Hepatocyte (in vitro differentiated cells): ENCODE measurements at regions not wholly inside any gene's neighbourhood (a gene's known extent, or its start where the extent isn't known, plus 50 kb on each side); places are given as distances from the start of the nearest gene placed in this dataset.

ENCODE experiments used
- DNase-seq: peaks from one replicate; pipeline ENCODE4 v3.0.0-alpha.2; 2016; ENCODE audit warnings: low spot score
- H2AFZ ChIP-seq: fragments of 200-600 bp; sonication (generic); 2 replicates; pipeline ENCODE4 v1.6.0; 2016; ENCODE audit warnings: antibody characterized with exemption, mild to moderate bottlenecking
- H3K27ac ChIP-seq: fragments of 200-600 bp; sonication (generic); 2 replicates; pipeline ENCODE4 v1.5.1; 2016; ENCODE audit warnings: mild to moderate bottlenecking
- H3K27me3 ChIP-seq: fragments of 200-600 bp; sonication (generic); 2 replicates; pipeline ENCODE4 v1.6.1; 2016
- H3K36me3 ChIP-seq: fragments of 200-600 bp; sonication (generic); replicated peaks from 2 replicates; pipeline ENCODE4 v1.5.1; 2016; ENCODE audit warnings: low read depth; ENCODE audit not compliant: insufficient read depth
- H3K4me1 ChIP-seq: fragments of 200-600 bp; sonication (generic); 2 replicates; pipeline ENCODE4 v1.5.1; 2016; ENCODE audit warnings: mild to moderate bottlenecking, moderate library complexity; ENCODE audit not compliant: insufficient read depth
- H3K4me2 ChIP-seq: fragments of 200-600 bp; sonication (generic); 2 replicates; pipeline ENCODE4 v1.6.0; 2016
- H3K4me3 ChIP-seq: fragments of 200-600 bp; sonication (generic); 2 replicates; pipeline ENCODE4 v1.5.1; 2016; ENCODE audit warnings: mild to moderate bottlenecking
- H3K79me2 ChIP-seq: fragments of 200-600 bp; sonication (generic); 2 replicates; pipeline ENCODE4 v1.6.0; 2017; ENCODE audit warnings: mild to moderate bottlenecking
- H3K9me2 ChIP-seq: fragments of 200-600 bp; sonication (generic); replicated peaks from 2 replicates; pipeline ENCODE4 v1.6.0; 2017; ENCODE audit warnings: mild to moderate bottlenecking; ENCODE audit not compliant: insufficient read depth
- H3K9me3 ChIP-seq: fragments of 200-600 bp; sonication (generic); 2 replicates; pipeline ENCODE4 v1.5.1; 2016; ENCODE audit warnings: low read depth, mild to moderate bottlenecking
- H4K20me1 ChIP-seq: fragments of 200-600 bp; sonication (generic); 2 replicates; pipeline ENCODE4 v1.6.0; 2016; ENCODE audit warnings: mild to moderate bottlenecking; ENCODE audit not compliant: insufficient read depth, poor library complexity, severe bottlenecking
- EZH2 ChIP-seq: fragments of 200-600 bp; sonication (generic); IDR thresholded peaks from 2 replicates; pipeline ENCODE4 v1.6.1; 2016; ENCODE audit warnings: antibody characterized with exemption, mild to moderate bottlenecking, borderline replicate concordance
- EZH2phosphoT487 ChIP-seq: fragments of 200-600 bp; sonication (generic); IDR thresholded peaks from one replicate; pipeline ENCODE4 v1.6.1; 2018; ENCODE audit warnings: antibody characterized with exemption, mild to moderate bottlenecking, low read depth, moderate library complexity; ENCODE audit not compliant: unreplicated experiment, severe bottlenecking
- WGBS: methylation state at CpG from one replicate; pipeline ENCODE4 v1.1.6; 2016; ENCODE audit warnings: low lambda C conversion rate; ENCODE audit errors: missing lambda C conversion rate; 5-methylcytosine and 5-hydroxymethylcytosine counted together
- TF ChIP-seq, protein P1 (sequence below): fragments of 200-600 bp; sonication (generic); IDR thresholded peaks from 2 replicates; pipeline ENCODE4 v1.5.1; 2016; ENCODE audit warnings: antibody characterized with exemption, mild to moderate bottlenecking; ENCODE audit not compliant: poor library complexity

DNA sequence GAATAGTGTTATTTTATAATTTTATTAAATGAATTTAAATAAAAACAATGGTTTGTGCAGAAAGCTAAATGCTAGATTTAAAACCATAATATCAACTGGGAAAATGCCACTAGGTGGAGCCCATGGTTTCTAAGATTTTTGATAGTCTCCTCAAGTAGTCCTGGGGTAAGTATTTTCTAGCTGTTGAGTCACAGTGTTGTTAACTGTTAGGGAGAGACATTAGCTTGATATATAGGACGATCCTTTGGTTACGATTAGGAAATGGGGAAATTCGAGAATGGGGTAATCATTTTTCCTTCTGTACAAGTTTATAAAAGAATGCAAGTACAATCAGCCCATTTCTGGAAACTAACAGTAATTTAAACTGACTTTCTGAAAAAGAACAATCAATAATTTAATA is 378.4 kb downstream of the ANKRD50 start:
- Histone ChIP-seq H4K20me1 (no peaks in the 10 kb centered on the region), H3K36me3 (no peaks in the 10 kb centered on the region), H3K9me2 (no peaks in the 10 kb centered on the region), H3K4me1 (peaks cover 9% of the 10 kb centered on the region), H3K27ac (no peak overlapping the region), H3K4me2 (peak overlapping the region; percentile 26), H3K4me3 (no peak overlapping the region), H3K27me3 (no peaks in the 10 kb centered on the region), H3K9me3 (no peaks in the 10 kb centered on the region), H3K79me2 (no peaks in the 10 kb centered on the region), H2AFZ (no peak overlapping the region)
- peak; percentile 80 for DNase-seq
- TF ChIP-seq EZH2phosphoT487 (no peak), EZH2 (no peak)
- TF ChIP-seq, protein P1, sequence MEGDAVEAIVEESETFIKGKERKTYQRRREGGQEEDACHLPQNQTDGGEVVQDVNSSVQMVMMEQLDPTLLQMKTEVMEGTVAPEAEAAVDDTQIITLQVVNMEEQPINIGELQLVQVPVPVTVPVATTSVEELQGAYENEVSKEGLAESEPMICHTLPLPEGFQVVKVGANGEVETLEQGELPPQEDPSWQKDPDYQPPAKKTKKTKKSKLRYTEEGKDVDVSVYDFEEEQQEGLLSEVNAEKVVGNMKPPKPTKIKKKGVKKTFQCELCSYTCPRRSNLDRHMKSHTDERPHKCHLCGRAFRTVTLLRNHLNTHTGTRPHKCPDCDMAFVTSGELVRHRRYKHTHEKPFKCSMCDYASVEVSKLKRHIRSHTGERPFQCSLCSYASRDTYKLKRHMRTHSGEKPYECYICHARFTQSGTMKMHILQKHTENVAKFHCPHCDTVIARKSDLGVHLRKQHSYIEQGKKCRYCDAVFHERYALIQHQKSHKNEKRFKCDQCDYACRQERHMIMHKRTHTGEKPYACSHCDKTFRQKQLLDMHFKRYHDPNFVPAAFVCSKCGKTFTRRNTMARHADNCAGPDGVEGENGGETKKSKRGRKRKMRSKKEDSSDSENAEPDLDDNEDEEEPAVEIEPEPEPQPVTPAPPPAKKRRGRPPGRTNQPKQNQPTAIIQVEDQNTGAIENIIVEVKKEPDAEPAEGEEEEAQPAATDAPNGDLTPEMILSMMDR: peak; percentile 77
- 2% methylated on average over 3 of the region's 3 CpGs for WGBS

DNA sequence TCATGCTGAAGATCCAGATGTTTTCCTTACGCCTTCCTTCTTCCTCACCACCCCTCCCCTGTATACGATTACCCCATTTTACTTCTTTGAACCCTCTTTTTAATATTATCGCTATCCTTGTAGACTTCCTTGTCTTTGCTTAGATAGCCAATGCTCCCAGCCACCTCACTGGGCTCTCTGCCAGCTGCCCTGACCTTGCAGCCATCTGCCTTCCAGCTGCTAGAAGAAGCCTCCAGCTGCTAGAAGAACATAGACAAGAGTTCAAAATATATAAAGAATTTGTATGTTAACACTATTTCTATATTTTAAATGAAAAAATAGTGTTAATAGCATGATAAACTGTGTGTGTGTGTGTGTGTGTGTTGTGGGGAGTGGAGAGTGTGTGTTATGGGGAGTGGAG is 374.7 kb downstream of the ANKRD50 start:
- Histone ChIP-seq H3K4me3 (no peak overlapping the region), H4K20me1 (no peaks in the 10 kb centered on the region), H3K36me3 (no peaks in the 10 kb centered on the region), H3K27ac (no peak overlapping the region), H3K9me2 (no peaks in the 10 kb centered on the region), H3K27me3 (no peaks in the 10 kb centered on the region), H3K4me1 (no peaks in the 10 kb centered on the region), H3K4me2 (no peak overlapping the region), H3K9me3 (no peaks in the 10 kb centered on the region), H2AFZ (no peak overlapping the region), H3K79me2 (no peaks in the 10 kb centered on the region)
- DNase-seq: no peak
- WGBS: 83% methylated on average over 3 of the region's 3 CpGs
- TF ChIP-seq, protein P1: no peak
- no peak for TF ChIP-seq EZH2phosphoT487
- TF ChIP-seq EZH2: no peak

DNA sequence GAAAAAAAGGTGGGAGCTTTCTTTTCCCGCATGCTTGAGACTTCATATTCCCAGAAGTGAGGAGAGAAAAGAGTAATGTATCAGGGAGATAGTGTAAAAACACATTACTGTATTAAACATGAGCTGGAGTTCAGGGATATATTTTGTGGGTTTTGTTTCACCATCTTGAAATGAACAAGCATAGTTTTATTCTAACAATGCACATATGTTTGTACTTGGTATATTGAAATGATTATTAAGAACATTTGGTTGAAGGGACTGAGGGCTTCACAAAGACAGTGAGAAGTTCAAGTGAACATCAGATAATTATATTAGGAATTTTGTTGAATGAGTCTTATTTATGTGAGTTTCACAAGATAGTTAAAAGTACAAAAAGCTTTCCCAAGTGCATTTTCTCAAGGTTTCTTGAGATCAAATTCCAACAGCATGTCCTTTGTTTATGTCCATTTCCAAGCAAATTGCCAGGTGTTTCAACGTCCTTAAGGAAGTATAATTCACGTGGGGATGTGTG is 368.8 kb downstream of the ANKRD50 start:
- Histone ChIP-seq H4K20me1 (no peaks in the 10 kb centered on the region), H2AFZ (no peak overlapping the region)
- WGBS: 59% methylated on average over 3 of the region's 3 CpGs

More for the DNA sequence above, 368.8 kb downstream of the ANKRD50 start:
- DNase-seq: no peak
- Histone ChIP-seq H3K9me3 (no peaks in the 10 kb centered on the region), H3K4me1 (no peaks in the 10 kb centered on the region), H3K27me3 (no peaks in the 10 kb centered on the region), H3K4me3 (no peak overlapping the region), H3K9me2 (no peaks in the 10 kb centered on the region), H3K79me2 (no peaks in the 10 kb centered on the region), H3K36me3 (no peaks in the 10 kb centered on the region), H3K27ac (peak overlapping the region; percentile 33), H3K4me2 (no peak overlapping the region)
- no peak for TF ChIP-seq EZH2phosphoT487
- TF ChIP-seq, protein P1: no peak
